ENCODE measurements at regions not wholly inside any gene's neighbourhood (a gene's known extent, or its start where the extent isn't known, plus 50 kb on each side); places are given as distances from the start of the nearest gene placed in this dataset.

GRCh38 chr18:49663899-49664890 is 102.3 kb downstream of the LIPG start:
- no peaks in the 10 kb centered on the region for H3K27me3 ChIP-seq (ENCODE audit: control insufficient read depth in 3 of 3, insufficient read depth in 3 of 3, low read length in 3 of 3)
- H3K27ac ChIP-seq (ENCODE audit: low read depth in 1 of 3, low read length in 2 of 3), result peak overlapping the region in 2 of 3 donors; percentile 18 to 63
- H3K9me3 ChIP-seq (ENCODE audit: control insufficient read depth in 2 of 2, insufficient read depth in 1 of 2, low read depth in 1 of 2, low read length in 1 of 2), result no peaks in the 10 kb centered on the region
- H3K36me3 ChIP-seq (ENCODE audit: control insufficient read depth in 3 of 3, insufficient read depth in 2 of 3, low read depth in 1 of 3, low read length in 3 of 3), result no peaks in the 10 kb centered on the region
- WGBS, 3 donors, result 62 to 82% (median 76%) methylated on average over 16 of the region's 16 CpGs
- no peak overlapping the region for H3K4me3 ChIP-seq (ENCODE audit: low read depth in 1 of 3, low read length in 3 of 3)
- no peak for DNase-seq
- peaks cover 0 to 40% (median 0%) of the 10 kb centered on the region in 3 donors for H3K4me1 ChIP-seq (ENCODE audit: control insufficient read depth in 3 of 3, insufficient read depth in 2 of 3, low read depth in 1 of 3, low read length in 2 of 3)
- no peak for FAIRE-seq

- H3K27ac ChIP-seq (ENCODE audit: low read depth in 1 of 3, low read length in 2 of 3), result no peak overlapping the region
- H3K4me1 ChIP-seq (ENCODE audit: control insufficient read depth in 3 of 3, insufficient read depth in 2 of 3, low read depth in 1 of 3, low read length in 2 of 3), result peaks cover 0 to 41% (median 0%) of the 10 kb centered on the region in 3 donors
- no peak overlapping the region for H3K4me3 ChIP-seq (ENCODE audit: low read depth in 1 of 3, low read length in 3 of 3)
- FAIRE-seq (no peak), DNase-seq (no peak)
- WGBS, 3 donors, result 79 to 84% (median 82%) methylated on average over 7 of the region's 7 CpGs
- H3K27me3 ChIP-seq (ENCODE audit: control insufficient read depth in 3 of 3, insufficient read depth in 3 of 3, low read length in 3 of 3), result no peaks in the 10 kb centered on the region
- H3K9me3 ChIP-seq (ENCODE audit: control insufficient read depth in 2 of 2, insufficient read depth in 1 of 2, low read depth in 1 of 2, low read length in 1 of 2), result no peaks in the 10 kb centered on the region
- no peaks in the 10 kb centered on the region for H3K36me3 ChIP-seq (ENCODE audit: control insufficient read depth in 3 of 3, insufficient read depth in 2 of 3, low read depth in 1 of 3, low read length in 3 of 3)
Measured at GRCh38 chr18:49662506-49662905, 100.6 kb downstream of the LIPG start.

GRCh38 chr18:49658823-49659404 is 97.1 kb downstream of the LIPG start:
- Histone ChIP-seq H3K4me3 (ENCODE audit: low read depth in 1 of 3, low read length in 3 of 3) (no peak overlapping the region), H3K27ac (ENCODE audit: low read depth in 1 of 3, low read length in 2 of 3) (peak overlapping the region in 1 of 3 donors; percentile 34), H3K27me3 (ENCODE audit: control insufficient read depth in 3 of 3, insufficient read depth in 3 of 3, low read length in 3 of 3) (no peaks in the 10 kb centered on the region), H3K9me3 (ENCODE audit: control insufficient read depth in 2 of 2, insufficient read depth in 1 of 2, low read depth in 1 of 2, low read length in 1 of 2) (no peaks in the 10 kb centered on the region), H3K36me3 (ENCODE audit: control insufficient read depth in 3 of 3, insufficient read depth in 2 of 3, low read depth in 1 of 3, low read length in 3 of 3) (no peaks in the 10 kb centered on the region), H3K4me1 (ENCODE audit: control insufficient read depth in 3 of 3, insufficient read depth in 2 of 3, low read depth in 1 of 3, low read length in 2 of 3) (peaks cover 0 to 32% (median 0%) of the 10 kb centered on the region in 3 donors)
- FAIRE-seq (no peak), DNase-seq (peak; percentile 24 to 57)
- WGBS, 3 donors, result 14 to 39% (median 35%) methylated on average over 6 of the region's 6 CpGs

- Histone ChIP-seq H3K4me3 (ENCODE audit: low read depth in 1 of 3, low read length in 3 of 3) (no peak overlapping the region), H3K27ac (ENCODE audit: low read depth in 1 of 3, low read length in 2 of 3) (no peak overlapping the region), H3K9me3 (ENCODE audit: control insufficient read depth in 2 of 2, insufficient read depth in 1 of 2, low read depth in 1 of 2, low read length in 1 of 2) (no peaks in the 10 kb centered on the region), H3K4me1 (ENCODE audit: control insufficient read depth in 3 of 3, insufficient read depth in 2 of 3, low read depth in 1 of 3, low read length in 2 of 3) (peaks cover under 1 to 24% (median 4%) of the 10 kb centered on the region in 3 donors), H3K27me3 (ENCODE audit: control insufficient read depth in 3 of 3, insufficient read depth in 3 of 3, low read length in 3 of 3) (no peaks in the 10 kb centered on the region), H3K36me3 (ENCODE audit: control insufficient read depth in 3 of 3, insufficient read depth in 2 of 3, low read depth in 1 of 3, low read length in 3 of 3) (no peaks in the 10 kb centered on the region)
- 77 to 85% (median 80%) methylated on average over 10 of the region's 10 CpGs for WGBS, 3 donors
- no peak for FAIRE-seq
- DNase-seq, result no peak
Measured at GRCh38 chr18:49656073-49656692, 94.3 kb downstream of the LIPG start.

- H3K27ac ChIP-seq (ENCODE audit: low read depth in 1 of 3, low read length in 2 of 3), result no peak overlapping the region
- DNase-seq (no peak), FAIRE-seq (no peak)
- no peaks in the 10 kb centered on the region for H3K36me3 ChIP-seq (ENCODE audit: control insufficient read depth in 3 of 3, insufficient read depth in 2 of 3, low read depth in 1 of 3, low read length in 3 of 3)
- no peaks in the 10 kb centered on the region for H3K27me3 ChIP-seq (ENCODE audit: control insufficient read depth in 3 of 3, insufficient read depth in 3 of 3, low read length in 3 of 3)
- WGBS, 3 donors, result 85 to 90% (median 89%) methylated on average over 13 of the region's 13 CpGs
- H3K4me3 ChIP-seq (ENCODE audit: low read depth in 1 of 3, low read length in 3 of 3), result no peak overlapping the region
- H3K4me1 ChIP-seq (ENCODE audit: control insufficient read depth in 3 of 3, insufficient read depth in 2 of 3, low read depth in 1 of 3, low read length in 2 of 3), result peaks cover 4 to 22% (median 4%) of the 10 kb centered on the region in 3 donors
- no peaks in the 10 kb centered on the region for H3K9me3 ChIP-seq (ENCODE audit: control insufficient read depth in 2 of 2, insufficient read depth in 1 of 2, low read depth in 1 of 2, low read length in 1 of 2)
Measured at GRCh38 chr18:49655266-49656072, 93.6 kb downstream of the LIPG start.

GRCh38 chr18:49654347-49654746 is 92.5 kb downstream of the LIPG start:
- peak; percentile 30 for FAIRE-seq
- no peaks in the 10 kb centered on the region for H3K9me3 ChIP-seq (ENCODE audit: control insufficient read depth in 2 of 2, insufficient read depth in 1 of 2, low read depth in 1 of 2, low read length in 1 of 2)
- 86 to 94% (median 88%) methylated on average over 2 of the region's 2 CpGs for WGBS, 3 donors
- peaks cover 4 to 18% (median 4%) of the 10 kb centered on the region in 3 donors for H3K4me1 ChIP-seq (ENCODE audit: control insufficient read depth in 3 of 3, insufficient read depth in 2 of 3, low read depth in 1 of 3, low read length in 2 of 3)
- DNase-seq, result no peak
- no peaks in the 10 kb centered on the region for H3K36me3 ChIP-seq (ENCODE audit: control insufficient read depth in 3 of 3, insufficient read depth in 2 of 3, low read depth in 1 of 3, low read length in 3 of 3)
- H3K4me3 ChIP-seq (ENCODE audit: low read depth in 1 of 3, low read length in 3 of 3), result no peak overlapping the region
- no peaks in the 10 kb centered on the region for H3K27me3 ChIP-seq (ENCODE audit: control insufficient read depth in 3 of 3, insufficient read depth in 3 of 3, low read length in 3 of 3)
- no peak overlapping the region for H3K27ac ChIP-seq (ENCODE audit: low read depth in 1 of 3, low read length in 2 of 3)

- Histone ChIP-seq H3K27me3 (ENCODE audit: control insufficient read depth in 3 of 3, insufficient read depth in 3 of 3, low read length in 3 of 3) (no peaks in the 10 kb centered on the region), H3K4me1 (ENCODE audit: control insufficient read depth in 3 of 3, insufficient read depth in 2 of 3, low read depth in 1 of 3, low read length in 2 of 3) (peaks cover 4 to 5% (median 4%) of the 10 kb centered on the region in 3 donors), H3K36me3 (ENCODE audit: control insufficient read depth in 3 of 3, insufficient read depth in 2 of 3, low read depth in 1 of 3, low read length in 3 of 3) (no peaks in the 10 kb centered on the region), H3K4me3 (ENCODE audit: low read depth in 1 of 3, low read length in 3 of 3) (no peak overlapping the region), H3K27ac (ENCODE audit: low read depth in 1 of 3, low read length in 2 of 3) (peak overlapping the region in 1 of 3 donors; percentile 13), H3K9me3 (ENCODE audit: control insufficient read depth in 2 of 2, insufficient read depth in 1 of 2, low read depth in 1 of 2, low read length in 1 of 2) (no peaks in the 10 kb centered on the region)
- DNase-seq, result no peak
- 56 to 60% (median 60%) methylated on average over 6 of the region's 6 CpGs for WGBS, 3 donors
- no peak for FAIRE-seq
Measured at GRCh38 chr18:49652881-49653724, 91.2 kb downstream of the LIPG start.

Measured in small intestine (tissue), 7 donors.